HG02642 (cell line): ENCODE measurements at regions not wholly inside any gene's neighbourhood (a gene's known extent, or its start where the extent isn't known, plus 50 kb on each side); places are given as distances from the start of the nearest gene placed in this dataset.

ENCODE experiments used
- ATAC-seq: cut with Tn5 transposase; IDR thresholded peaks from one replicate; pipeline ENCODE4 v1.9.1; 2021; ENCODE audit warnings: mild to moderate bottlenecking; ENCODE audit not compliant: unreplicated experiment, poor library complexity

GRCh38 chr15:39331584-39331983 lies 249.3 kb upstream of the THBS1 start:
- ATAC-seq: no peak

GRCh38 chr15:39332846-39333245 lies 248.0 kb upstream of the THBS1 start:
- ATAC-seq: no peak

GRCh38 chr15:39333393-39333792 lies 247.5 kb upstream of the THBS1 start:
- ATAC-seq: no peak

GRCh38 chr15:39333896-39334295 lies 247.0 kb upstream of the THBS1 start:
- ATAC-seq: no peak

- ATAC-seq: no peak
Measured at GRCh38 chr15:39336926-39337325, 244.0 kb upstream of the THBS1 start.

GRCh38 chr15:39338251-39338650 lies 242.6 kb upstream of the THBS1 start:
- ATAC-seq: no peak

GRCh38 chr15:39340903-39341645 lies 239.8 kb upstream of the THBS1 start:
- ATAC-seq: no peak

- ATAC-seq: no peak
Measured at GRCh38 chr15:39344662-39345141, 236.2 kb upstream of the THBS1 start.

- no peak for ATAC-seq
Measured at GRCh38 chr15:39345176-39345575, 235.7 kb upstream of the THBS1 start.

- no peak for ATAC-seq
Measured at GRCh38 chr15:39347453-39347852, 233.4 kb upstream of the THBS1 start.

GRCh38 chr15:39350785-39351184 lies 230.1 kb upstream of the THBS1 start:
- no peak for ATAC-seq

- no peak for ATAC-seq
Measured at GRCh38 chr15:39354189-39354588, 226.7 kb upstream of the THBS1 start.

- ATAC-seq: no peak
Measured at GRCh38 chr15:39357480-39358268, 223.2 kb upstream of the THBS1 start.

- ATAC-seq: no peak
Measured at GRCh38 chr15:39358441-39359041, 222.3 kb upstream of the THBS1 start.

- no peak for ATAC-seq
Measured at GRCh38 chr15:39359771-39360170, 221.1 kb upstream of the THBS1 start.

GRCh38 chr15:39360452-39360851 lies 220.4 kb upstream of the THBS1 start:
- no peak for ATAC-seq

GRCh38 chr15:39361497-39361896 lies 219.4 kb upstream of the THBS1 start:
- no peak for ATAC-seq

GRCh38 chr15:39362821-39363561 lies 217.9 kb upstream of the THBS1 start:
- no peak for ATAC-seq

GRCh38 chr15:39363761-39364586 lies 216.9 kb upstream of the THBS1 start:
- no peak for ATAC-seq

GRCh38 chr15:39364721-39365120 lies 216.2 kb upstream of the THBS1 start:
- ATAC-seq: no peak
